Gastroesophageal sphincter (tissue), 3 donors: ENCODE measurements at regions not wholly inside any gene's neighbourhood (a gene's known extent, or its start where the extent isn't known, plus 50 kb on each side); places are given as distances from the start of the nearest gene placed in this dataset.

ENCODE experiments used
- CTCF ChIP-seq, 4 experiments: fragments of 200-600 bp in 2 of 4; fragments of 450-650 bp in 2 of 4; sonication (generic) in 1 of 4; IDR thresholded peaks; one replicate each; pipeline ENCODE4 v1.5.1; 2017 to 2019; ENCODE audit warnings: antibody characterized with exemption in 4 of 4, mild to moderate bottlenecking in 2 of 4, moderate library complexity in 2 of 4
- EP300 ChIP-seq: sonication (generic); formaldehyde crosslinking; IDR thresholded peaks from one replicate; pipeline ENCODE4 v1.6.1; 2017; ENCODE audit warnings: antibody characterized with exemption, mild to moderate bottlenecking
- POLR2A ChIP-seq, 2 donors: fragments of 450-650 bp; IDR thresholded peaks; one replicate each; pipeline ENCODE4 v1.6.1; 2017; ENCODE audit warnings: antibody characterized with exemption in 2 of 2, mild to moderate bottlenecking in 2 of 2, moderate library complexity in 1 of 2

- TF ChIP-seq CTCF (IDR thresholded peaks at IDR 0.05): no peak
- TF ChIP-seq POLR2A (IDR thresholded peaks at IDR 0.05): no peak
- no peak for TF ChIP-seq EP300
Measured at GRCh38 chr3:19075037-19075436, 73.3 kb upstream of the KCNH8 start.
